Breast epithelium (tissue), 3 donors: ENCODE measurements at regions not wholly inside any gene's neighbourhood (a gene's known extent, or its start where the extent isn't known, plus 50 kb on each side); places are given as distances from the start of the nearest gene placed in this dataset.

Source experiments
- CTCF ChIP-seq, 3 donors: fragments of 450-650 bp; IDR thresholded peaks; one replicate each; pipeline ENCODE4 v1.5.1; 2016 to 2017; ENCODE audit warnings: antibody characterized with exemption in 3 of 3, mild to moderate bottlenecking in 3 of 3, moderate library complexity in 3 of 3
- POLR2A ChIP-seq: fragments of 450-650 bp; IDR thresholded peaks from one replicate; pipeline ENCODE4 v1.6.1; 2016; ENCODE audit warnings: antibody characterized with exemption, mild to moderate bottlenecking, moderate library complexity

GRCh38 chr4:20614816-20615215 lies 85.4 kb upstream of the PACRGL start:
- TF ChIP-seq CTCF (IDR thresholded peaks at IDR 0.05) (no peak), POLR2A (no peak)
